ENCODE measurements at regions not wholly inside any gene's neighbourhood (a gene's known extent, or its start where the extent isn't known, plus 50 kb on each side); places are given as distances from the start of the nearest gene placed in this dataset.
"Not testable (repeated sequence)": the region's sequence is repeated elsewhere in the genome, so short reads cannot be mapped to it uniquely, and the experiment has no call there.

GRCh38 chr20:1845163-1845523 is 50.1 kb upstream of the SIRPA start:
- Mint-ChIP-seq H3K27me3 (ENCODE audit: low read depth in 3 of 3) (peaks cover 0 to 9% (median 7%) of the 10 kb centered on the region in 3 donors), H3K27ac (no peak overlapping the region), H3K36me3 (peaks cover 0 to 4% (median 0%) of the 10 kb centered on the region in 3 donors), H3K4me3 (no peak overlapping the region), H3K9me3 (no peaks in the 10 kb centered on the region), H3K4me1 (no peaks in the 10 kb centered on the region)
- no peak for DNase-seq

GRCh38 chr20:1844325-1845162 is 50.7 kb upstream of the SIRPA start:
- H3K27ac Mint-ChIP-seq = no peak overlapping the region
- H3K27me3 Mint-ChIP-seq (ENCODE audit: low read depth in 3 of 3) = peaks cover 0 to 9% (median 5%) of the 10 kb centered on the region in 3 donors
- H3K4me3 Mint-ChIP-seq = no peak overlapping the region
- H3K36me3 Mint-ChIP-seq = peaks cover 0 to 4% (median 0%) of the 10 kb centered on the region in 3 donors
- peak in 1 of 3 donors; percentile 3 for DNase-seq
- no peaks in the 10 kb centered on the region for H3K4me1 Mint-ChIP-seq
- H3K9me3 Mint-ChIP-seq = no peaks in the 10 kb centered on the region

GRCh38 chr20:1842281-1842680 is 52.9 kb upstream of the SIRPA start:
- no peak for DNase-seq
- Mint-ChIP-seq H3K4me3 (no peak overlapping the region), H3K4me1 (no peaks in the 10 kb centered on the region), H3K27me3 (ENCODE audit: low read depth in 3 of 3) (peaks cover 1 to 5% (median 3%) of the 10 kb centered on the region in 3 donors), H3K9me3 (no peaks in the 10 kb centered on the region), H3K36me3 (no peaks in the 10 kb centered on the region), H3K27ac (no peak overlapping the region)

GRCh38 chr20:1841554-1842140 is 53.6 kb upstream of the SIRPA start:
- H3K36me3 Mint-ChIP-seq = no peaks in the 10 kb centered on the region
- no peaks in the 10 kb centered on the region for H3K4me1 Mint-ChIP-seq
- no peak for DNase-seq
- no peak overlapping the region for H3K27ac Mint-ChIP-seq
- H3K9me3 Mint-ChIP-seq = no peaks in the 10 kb centered on the region
- H3K27me3 Mint-ChIP-seq (ENCODE audit: low read depth in 3 of 3) = peaks cover 1 to 7% (median 4%) of the 10 kb centered on the region in 3 donors
- H3K4me3 Mint-ChIP-seq = no peak overlapping the region

- DNase-seq = no peak
- Mint-ChIP-seq H3K36me3 (no peaks in the 10 kb centered on the region), H3K4me3 (no peak overlapping the region), H3K4me1 (no peaks in the 10 kb centered on the region), H3K27ac (no peak overlapping the region), H3K9me3 (no peaks in the 10 kb centered on the region), H3K27me3 (ENCODE audit: low read depth in 3 of 3) (peaks cover 1 to 4% (median 4%) of the 10 kb centered on the region in 3 donors)
Measured at GRCh38 chr20:1840817-1841553, 54.2 kb upstream of the SIRPA start.

GRCh38 chr20:1839376-1840317 is 55.6 kb upstream of the SIRPA start:
- H3K9me3 Mint-ChIP-seq; H3K27me3 Mint-ChIP-seq (ENCODE audit: low read depth in 3 of 3); H3K4me3 Mint-ChIP-seq; H3K4me1 Mint-ChIP-seq; H3K36me3 Mint-ChIP-seq; DNase-seq; H3K27ac Mint-ChIP-seq: not testable (repeated sequence)

GRCh38 chr20:1838556-1839279 is 56.5 kb upstream of the SIRPA start:
- no peak for DNase-seq
- Mint-ChIP-seq H3K4me1 (no peaks in the 10 kb centered on the region), H3K9me3 (no peaks in the 10 kb centered on the region), H3K27me3 (ENCODE audit: low read depth in 3 of 3) (peaks cover 1 to 4% (median 4%) of the 10 kb centered on the region in 3 donors), H3K27ac (no peak overlapping the region), H3K36me3 (no peaks in the 10 kb centered on the region), H3K4me3 (no peak overlapping the region)

- no peak for DNase-seq
- Mint-ChIP-seq H3K27me3 (ENCODE audit: low read depth in 3 of 3) (peaks cover 2 to 4% (median 4%) of the 10 kb centered on the region in 3 donors), H3K9me3 (no peaks in the 10 kb centered on the region), H3K36me3 (no peaks in the 10 kb centered on the region), H3K4me1 (no peaks in the 10 kb centered on the region), H3K4me3 (no peak overlapping the region), H3K27ac (no peak overlapping the region)
Measured at GRCh38 chr20:1835186-1836035, 59.8 kb upstream of the SIRPA start.

- Mint-ChIP-seq H3K27ac (no peak overlapping the region), H3K4me1 (no peaks in the 10 kb centered on the region), H3K36me3 (no peaks in the 10 kb centered on the region), H3K9me3 (no peaks in the 10 kb centered on the region), H3K4me3 (no peak overlapping the region), H3K27me3 (ENCODE audit: low read depth in 3 of 3) (peaks cover 2 to 6% (median 6%) of the 10 kb centered on the region in 3 donors)
- no peak for DNase-seq
Measured at GRCh38 chr20:1833728-1834726, 61.2 kb upstream of the SIRPA start.

GRCh38 chr20:1833216-1833615 is 62.0 kb upstream of the SIRPA start:
- no peak overlapping the region for H3K27ac Mint-ChIP-seq
- H3K4me3 Mint-ChIP-seq = no peak overlapping the region
- no peaks in the 10 kb centered on the region for H3K9me3 Mint-ChIP-seq
- H3K4me1 Mint-ChIP-seq = no peaks in the 10 kb centered on the region
- no peak for DNase-seq
- peaks cover 1 to 9% (median 4%) of the 10 kb centered on the region in 3 donors for H3K27me3 Mint-ChIP-seq (ENCODE audit: low read depth in 3 of 3)
- no peaks in the 10 kb centered on the region for H3K36me3 Mint-ChIP-seq

- Mint-ChIP-seq H3K36me3 (no peaks in the 10 kb centered on the region), H3K27ac (no peak overlapping the region), H3K4me3 (no peak overlapping the region), H3K9me3 (no peaks in the 10 kb centered on the region), H3K27me3 (ENCODE audit: low read depth in 3 of 3) (peaks cover 1 to 10% (median 4%) of the 10 kb centered on the region in 3 donors), H3K4me1 (no peaks in the 10 kb centered on the region)
- DNase-seq = no peak
Measured at GRCh38 chr20:1832634-1833033, 62.6 kb upstream of the SIRPA start.

Measured in immature natural killer cell (primary cell).